ENCODE measurements at regions not wholly inside any gene's neighbourhood (a gene's known extent, or its start where the extent isn't known, plus 50 kb on each side); places are given as distances from the start of the nearest gene placed in this dataset.

DNA sequence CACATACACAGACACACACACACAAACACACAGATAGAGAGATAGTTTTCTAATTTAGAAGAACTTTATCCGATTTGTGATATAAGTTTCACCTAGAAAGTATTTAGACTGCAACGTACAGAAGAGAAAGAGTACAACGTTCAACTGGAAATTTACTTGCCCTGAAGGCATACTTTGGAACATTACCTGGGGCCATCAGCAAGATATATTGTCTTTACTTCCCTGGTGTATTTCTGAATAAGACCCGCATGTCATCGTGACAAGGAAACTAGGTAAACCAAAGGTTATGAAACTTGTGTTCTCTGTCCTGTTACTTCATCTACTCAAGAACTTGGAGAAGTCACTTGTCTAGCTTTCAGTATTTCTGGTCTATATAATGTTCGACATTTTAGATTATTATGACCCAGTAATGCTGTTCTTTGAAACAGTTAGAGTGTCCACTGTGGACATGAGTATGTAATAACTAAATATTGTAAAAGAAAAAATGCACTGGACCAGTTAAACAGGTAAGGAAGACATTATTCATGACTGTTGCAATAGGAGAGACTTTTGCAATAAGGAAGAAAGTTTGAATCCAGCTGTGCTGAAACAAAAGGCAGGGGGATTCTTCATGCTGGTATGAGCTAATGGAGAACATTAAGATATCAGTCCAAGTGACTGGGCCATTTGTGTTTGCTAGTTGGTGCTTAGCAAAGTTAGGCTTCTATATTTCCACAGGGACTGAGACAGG is 1791.1 kb downstream of the MAT2B start:
- Histone ChIP-seq H3K9me3 (ENCODE audit: low read depth) (no peaks in the 10 kb centered on the region), H3K4me1 (ENCODE audit: low read depth) (no peaks in the 10 kb centered on the region), H3K27ac (no peak overlapping the region), H3K36me3 (no peaks in the 10 kb centered on the region), H3K27me3 (no peaks in the 10 kb centered on the region), H3K4me3 (no peak overlapping the region)
- no peak for DNase-seq (ENCODE audit: low read depth in 1 of 2, low spot score in 1 of 2)
- TF ChIP-seq, protein P1, sequence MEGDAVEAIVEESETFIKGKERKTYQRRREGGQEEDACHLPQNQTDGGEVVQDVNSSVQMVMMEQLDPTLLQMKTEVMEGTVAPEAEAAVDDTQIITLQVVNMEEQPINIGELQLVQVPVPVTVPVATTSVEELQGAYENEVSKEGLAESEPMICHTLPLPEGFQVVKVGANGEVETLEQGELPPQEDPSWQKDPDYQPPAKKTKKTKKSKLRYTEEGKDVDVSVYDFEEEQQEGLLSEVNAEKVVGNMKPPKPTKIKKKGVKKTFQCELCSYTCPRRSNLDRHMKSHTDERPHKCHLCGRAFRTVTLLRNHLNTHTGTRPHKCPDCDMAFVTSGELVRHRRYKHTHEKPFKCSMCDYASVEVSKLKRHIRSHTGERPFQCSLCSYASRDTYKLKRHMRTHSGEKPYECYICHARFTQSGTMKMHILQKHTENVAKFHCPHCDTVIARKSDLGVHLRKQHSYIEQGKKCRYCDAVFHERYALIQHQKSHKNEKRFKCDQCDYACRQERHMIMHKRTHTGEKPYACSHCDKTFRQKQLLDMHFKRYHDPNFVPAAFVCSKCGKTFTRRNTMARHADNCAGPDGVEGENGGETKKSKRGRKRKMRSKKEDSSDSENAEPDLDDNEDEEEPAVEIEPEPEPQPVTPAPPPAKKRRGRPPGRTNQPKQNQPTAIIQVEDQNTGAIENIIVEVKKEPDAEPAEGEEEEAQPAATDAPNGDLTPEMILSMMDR (IDR thresholded peaks at IDR 0.05; ENCODE audit: low read depth, low read length), result no peak

DNA sequence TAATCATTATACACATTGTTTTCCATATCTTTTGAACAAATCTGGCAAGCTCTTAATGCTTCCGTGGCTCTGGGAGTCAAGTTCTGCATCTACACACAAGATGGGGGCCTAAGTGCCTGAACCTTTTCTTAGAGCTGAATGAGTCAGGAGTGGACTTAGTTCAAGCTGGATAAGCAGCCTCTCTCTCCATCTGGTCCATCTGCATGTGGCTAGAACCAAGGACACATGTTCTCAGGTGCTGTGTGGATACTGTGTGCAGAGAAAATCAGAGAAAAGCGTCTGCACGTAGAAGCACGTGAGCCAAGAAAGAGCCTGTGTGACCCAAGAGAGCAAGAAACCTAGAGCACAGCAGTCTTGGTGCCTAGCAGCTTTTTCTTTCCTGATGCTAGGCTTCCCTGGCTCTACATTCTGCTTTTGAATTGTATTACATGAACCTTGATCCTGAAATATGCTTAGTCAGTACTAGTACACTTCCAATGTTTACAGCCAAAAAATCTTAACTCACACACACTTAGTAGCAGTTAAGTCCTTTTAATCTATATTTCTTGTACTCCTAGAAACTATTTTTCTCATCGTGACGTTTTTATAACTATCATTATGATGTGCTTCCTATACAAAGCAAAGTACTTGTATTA is 1798.9 kb downstream of the MAT2B start:
- Histone ChIP-seq H3K36me3 (no peaks in the 10 kb centered on the region), H3K27me3 (no peaks in the 10 kb centered on the region), H3K4me3 (no peak overlapping the region), H3K4me1 (ENCODE audit: low read depth) (no peaks in the 10 kb centered on the region), H3K9me3 (ENCODE audit: low read depth) (no peaks in the 10 kb centered on the region), H3K27ac (no peak overlapping the region)
- DNase-seq (ENCODE audit: low read depth in 1 of 2, low spot score in 1 of 2), result no peak
- TF ChIP-seq, protein P1 (IDR thresholded peaks at IDR 0.05; ENCODE audit: low read depth, low read length), result no peak

DNA sequence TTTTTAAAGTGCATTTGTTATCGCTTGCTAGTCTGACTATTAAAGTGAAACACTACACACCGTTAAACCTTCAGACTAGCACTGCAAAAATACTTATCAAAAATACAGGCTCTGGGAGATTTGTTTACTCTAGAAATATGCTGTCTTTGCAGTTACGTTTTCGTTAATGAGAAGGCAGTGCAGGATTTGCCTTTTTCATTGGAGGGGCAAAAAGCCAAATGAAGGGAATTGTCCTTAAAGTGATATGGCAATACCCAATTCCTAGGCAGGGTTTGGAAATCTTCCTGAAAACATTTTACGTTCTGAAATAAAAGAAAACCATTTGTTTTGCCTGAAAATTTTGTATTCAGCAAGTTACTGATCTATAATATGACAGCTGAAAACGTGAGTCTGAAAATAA is 1800.2 kb downstream of the MAT2B start:
- Histone ChIP-seq H3K36me3 (no peaks in the 10 kb centered on the region), H3K27me3 (no peaks in the 10 kb centered on the region), H3K27ac (no peak overlapping the region), H3K4me3 (no peak overlapping the region), H3K4me1 (ENCODE audit: low read depth) (no peaks in the 10 kb centered on the region), H3K9me3 (ENCODE audit: low read depth) (no peaks in the 10 kb centered on the region)
- TF ChIP-seq, protein P1 (IDR thresholded peaks at IDR 0.05; ENCODE audit: low read depth, low read length), result no peak
- DNase-seq (ENCODE audit: low read depth in 1 of 2, low spot score in 1 of 2), result no peak

DNA sequence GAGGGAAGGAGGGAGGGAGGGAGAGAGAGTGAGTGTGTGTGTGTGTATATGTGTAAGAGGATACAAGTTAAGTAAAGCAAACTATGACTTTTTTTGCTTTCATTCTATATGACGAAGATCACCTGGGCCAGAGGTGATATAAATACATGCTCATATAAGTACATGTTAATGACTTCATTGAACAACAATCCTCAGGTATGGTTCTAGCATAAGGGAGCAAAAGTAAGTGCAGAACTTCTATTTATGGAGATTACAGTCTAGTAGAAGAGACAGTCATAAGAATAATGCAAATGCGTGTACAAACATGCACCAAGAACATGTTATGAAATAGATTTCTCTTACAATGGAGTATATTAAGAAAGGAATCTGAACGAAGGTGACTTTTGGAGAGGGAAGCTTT is 1804.0 kb downstream of the MAT2B start:
- Histone ChIP-seq H3K9me3 (ENCODE audit: low read depth) (no peaks in the 10 kb centered on the region), H3K36me3 (no peaks in the 10 kb centered on the region), H3K27ac (no peak overlapping the region), H3K27me3 (no peaks in the 10 kb centered on the region), H3K4me3 (no peak overlapping the region), H3K4me1 (ENCODE audit: low read depth) (no peaks in the 10 kb centered on the region)
- TF ChIP-seq, protein P1 (IDR thresholded peaks at IDR 0.05; ENCODE audit: low read depth, low read length), result no peak
- no peak for DNase-seq (ENCODE audit: low read depth in 1 of 2, low spot score in 1 of 2)

DNA sequence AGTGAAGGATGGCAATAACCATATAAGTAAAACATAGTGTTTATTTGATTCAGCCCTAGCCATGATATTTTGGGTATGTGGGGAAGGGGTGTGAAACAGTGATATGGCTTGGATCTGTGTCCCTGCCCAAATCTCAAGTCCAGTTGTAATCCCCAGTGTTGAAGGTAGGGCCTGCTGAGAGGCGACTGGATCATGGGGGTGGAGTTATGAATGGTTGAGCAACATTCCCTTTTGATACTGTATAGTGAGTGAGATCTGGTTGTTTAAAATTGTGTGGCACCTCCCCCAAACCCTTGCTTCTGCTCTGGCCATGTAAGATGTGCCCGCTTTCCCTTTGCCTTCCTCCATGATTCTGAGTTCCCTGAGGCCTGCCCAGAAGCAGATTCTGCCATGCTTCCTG is 1804.6 kb downstream of the MAT2B start:
- H3K27ac ChIP-seq, result no peak overlapping the region
- no peak for DNase-seq (ENCODE audit: low read depth in 1 of 2, low spot score in 1 of 2)
- no peaks in the 10 kb centered on the region for H3K27me3 ChIP-seq
- no peaks in the 10 kb centered on the region for H3K4me1 ChIP-seq (ENCODE audit: low read depth)
- no peaks in the 10 kb centered on the region for H3K36me3 ChIP-seq
- no peaks in the 10 kb centered on the region for H3K9me3 ChIP-seq (ENCODE audit: low read depth)
- TF ChIP-seq, protein P1 (IDR thresholded peaks at IDR 0.05; ENCODE audit: low read depth, low read length), result no peak
- H3K4me3 ChIP-seq, result no peak overlapping the region

All from cardiac muscle cell (in vitro differentiated cells and primary cell).